A204.1 (cell line): ENCODE measurements at regions not wholly inside any gene's neighbourhood (a gene's known extent, or its start where the extent isn't known, plus 50 kb on each side); places are given as distances from the start of the nearest gene placed in this dataset.
A peak's percentile ranks its signal among the peaks of the same experiment; 100 is the strongest.
"Not testable (repeated sequence)": the region's sequence is repeated elsewhere in the genome, so short reads cannot be mapped to it uniquely, and the experiment has no call there.

Experiments used
- FAIRE-seq: peaks from 2 replicates; lab custom pipeline; 2012; peaks lifted over from hg19 to GRCh38; lab: Jason Lieb, UNC

- FAIRE-seq, result no peak
These were observed 58.6 kb upstream of the SHISA6 start for GRCh38 chr17:11182430-11182829.

- no peak for FAIRE-seq
These were observed 62.4 kb upstream of the SHISA6 start for GRCh38 chr17:11178581-11178980.

- FAIRE-seq, result no peak
These were observed 63.7 kb upstream of the SHISA6 start for GRCh38 chr17:11177340-11177739.

DNA sequence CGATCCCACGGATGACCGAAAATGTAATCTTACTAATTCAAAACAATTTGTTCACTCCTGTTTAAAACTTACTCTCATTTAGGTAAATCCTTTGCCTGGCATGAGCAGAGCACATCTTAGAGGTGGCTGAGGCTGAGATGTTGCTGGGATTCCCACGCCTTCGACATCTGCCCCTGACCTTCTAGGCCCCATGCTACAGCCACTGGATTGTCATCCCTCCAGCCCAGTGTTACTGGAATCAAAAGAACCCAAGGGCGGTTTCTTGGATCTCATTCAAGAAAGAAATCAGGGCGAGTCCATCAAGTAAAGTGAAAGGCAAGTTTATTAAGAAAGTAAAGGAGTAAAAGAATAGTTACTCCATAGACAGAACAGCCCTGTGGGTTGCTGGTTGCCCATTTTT lies 64.5 kb upstream of the SHISA6 start:
- no peak for FAIRE-seq

- FAIRE-seq, result no peak
These were observed 70.1 kb upstream of the SHISA6 start for GRCh38 chr17:11170881-11171280.

GRCh38 chr17:11151818-11152425 lies 89.1 kb upstream of the SHISA6 start:
- no peak for FAIRE-seq

DNA sequence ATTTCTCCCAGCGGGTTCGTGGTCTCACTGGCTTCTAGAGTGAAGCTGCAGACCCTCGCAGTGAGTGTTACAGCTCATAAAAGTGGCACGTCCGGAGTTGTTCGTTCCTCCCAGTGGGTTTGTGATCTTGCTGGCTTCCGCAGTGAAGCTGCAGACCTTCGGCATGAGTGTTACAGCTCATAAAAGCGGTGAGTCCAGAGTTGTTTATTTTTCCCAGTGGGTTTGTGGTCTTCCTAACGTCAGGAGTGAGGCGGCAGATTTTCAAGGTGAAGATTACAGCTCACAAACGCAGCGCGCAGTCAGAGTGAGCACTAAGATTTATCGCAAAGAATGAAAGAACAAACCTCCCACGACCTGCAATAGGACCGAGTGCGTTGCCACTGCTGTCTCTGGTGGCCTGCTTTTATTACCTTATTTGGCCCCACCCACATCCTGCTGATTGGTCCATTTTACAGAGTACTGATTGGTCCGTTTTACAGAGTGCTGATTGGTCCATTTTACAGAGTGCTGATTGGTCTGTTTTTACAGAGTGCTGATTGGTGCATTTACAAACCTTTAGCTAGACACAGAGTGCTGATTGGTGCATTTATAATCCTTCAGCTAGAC lies 90.0 kb upstream of the SHISA6 start:
- not testable (repeated sequence) for FAIRE-seq

DNA sequence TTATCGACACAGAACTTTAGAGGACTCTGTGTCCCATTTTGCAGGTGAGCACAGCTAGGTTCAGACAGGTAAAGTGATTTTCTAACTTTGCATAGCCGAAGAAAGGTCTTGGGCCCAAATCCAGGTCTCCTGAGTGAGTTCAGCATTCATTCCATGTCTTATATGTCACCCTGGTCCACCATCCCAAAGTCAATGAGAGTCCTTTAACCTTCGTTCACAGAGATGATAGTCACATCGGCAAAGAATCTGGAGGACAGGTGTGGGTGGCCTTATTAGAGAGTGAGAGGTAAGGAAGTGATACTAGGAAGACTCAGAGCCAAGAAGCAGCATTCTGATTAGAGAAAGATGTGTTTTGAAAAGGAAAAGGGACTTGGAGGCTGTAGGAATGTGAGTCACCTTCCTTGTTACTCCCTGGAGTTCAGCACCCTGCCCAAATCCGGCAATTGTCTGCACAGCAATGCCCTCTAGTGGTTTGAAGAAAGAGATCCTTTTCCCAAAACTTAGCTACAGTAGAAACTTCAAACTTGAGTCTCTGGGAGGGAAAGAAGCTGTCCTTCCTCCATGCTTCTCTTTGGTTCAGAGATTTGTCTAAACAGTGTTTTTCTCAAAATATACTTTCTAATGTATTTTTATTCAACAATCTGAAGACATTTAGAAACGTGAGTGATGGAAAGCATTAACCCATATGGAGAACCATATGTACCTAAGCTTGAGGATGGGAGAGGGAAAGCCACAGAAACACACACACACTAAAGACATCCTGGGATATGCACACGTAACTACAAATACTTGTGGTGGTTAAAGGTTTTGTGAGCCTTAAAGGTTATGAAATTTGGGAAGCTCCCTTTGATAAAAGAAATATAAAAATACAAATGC lies 96.4 kb upstream of the SHISA6 start:
- FAIRE-seq, result peak; percentile 46

DNA sequence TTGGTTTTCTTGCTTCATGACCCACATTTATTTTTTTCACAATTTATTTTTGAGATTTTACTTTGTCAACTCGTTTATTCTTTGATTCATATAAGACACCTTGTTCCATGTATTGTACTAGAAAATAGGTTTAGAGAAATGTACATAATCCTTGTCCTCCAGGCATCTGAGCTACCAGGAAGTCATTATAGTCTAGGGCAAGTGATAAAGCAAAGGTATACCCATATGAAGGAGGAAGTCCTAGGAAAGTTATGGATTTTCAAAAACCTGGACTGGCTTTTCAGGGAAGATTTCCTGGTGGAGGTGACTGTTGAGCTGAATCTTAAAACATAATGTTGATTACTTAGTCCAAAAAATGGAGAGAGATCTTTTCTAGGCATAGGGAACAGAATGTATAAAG lies 98.8 kb upstream of the SHISA6 start:
- no peak for FAIRE-seq

- FAIRE-seq, result no peak
These were observed 100.5 kb upstream of the SHISA6 start for GRCh38 chr17:11140501-11140900.

- no peak for FAIRE-seq
These were observed 101.0 kb upstream of the SHISA6 start for GRCh38 chr17:11140043-11140442.

GRCh38 chr17:11138023-11138422 lies 103.0 kb upstream of the SHISA6 start:
- no peak for FAIRE-seq

GRCh38 chr17:11135819-11136218 lies 105.2 kb upstream of the SHISA6 start:
- no peak for FAIRE-seq

DNA sequence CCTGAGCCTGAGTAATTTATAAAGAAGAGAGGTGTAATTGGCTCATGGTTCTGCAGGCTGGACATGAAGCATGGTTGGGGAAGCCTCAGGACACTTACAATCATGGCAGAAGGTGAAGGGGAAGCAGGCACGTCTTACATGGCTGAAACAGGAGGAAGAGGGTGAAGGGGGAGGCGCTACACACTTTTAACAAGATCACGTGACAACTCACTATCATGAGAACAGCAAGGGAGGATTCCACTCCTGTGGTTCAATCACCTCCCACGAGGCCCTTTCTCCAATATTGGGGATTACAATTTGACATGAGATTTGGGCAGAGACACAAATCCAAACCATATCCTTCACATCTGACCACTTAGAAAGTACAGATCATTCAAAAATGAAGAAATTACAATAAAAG lies 110.6 kb upstream of the SHISA6 start:
- FAIRE-seq, result no peak

GRCh38 chr17:11122908-11123307 lies 118.1 kb upstream of the SHISA6 start:
- FAIRE-seq, result no peak

GRCh38 chr17:11121341-11121985 lies 119.5 kb upstream of the SHISA6 start:
- FAIRE-seq, result no peak

- no peak for FAIRE-seq
These were observed 131.9 kb upstream of the SHISA6 start for GRCh38 chr17:11109106-11109505.

- FAIRE-seq, result no peak
These were observed 135.9 kb upstream of the SHISA6 start for GRCh38 chr17:11105141-11105540.

DNA sequence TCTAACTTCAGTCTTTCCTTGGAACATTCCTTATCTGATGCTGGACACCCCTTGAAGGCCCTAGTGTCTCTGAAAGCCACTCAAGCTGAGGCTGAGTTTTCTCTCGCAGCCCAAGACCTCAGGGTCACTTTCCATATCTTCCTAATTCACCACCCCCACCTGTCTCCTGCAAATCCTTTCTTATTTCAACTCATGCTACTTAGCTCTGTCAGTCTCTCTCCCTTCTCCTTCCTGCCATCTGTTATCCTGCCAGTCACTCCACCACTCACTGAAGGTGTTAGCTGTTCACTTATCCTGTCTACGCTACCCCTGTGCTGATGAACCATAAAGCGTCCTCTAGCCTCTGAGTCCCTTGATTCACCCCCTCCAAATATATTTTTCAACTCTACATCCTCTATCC lies 143.9 kb upstream of the SHISA6 start:
- no peak for FAIRE-seq

GRCh38 chr17:11094331-11094730 lies 146.7 kb upstream of the SHISA6 start:
- FAIRE-seq, result no peak

- FAIRE-seq, result no peak
These were observed 154.2 kb upstream of the SHISA6 start for GRCh38 chr17:11086646-11087340.

DNA sequence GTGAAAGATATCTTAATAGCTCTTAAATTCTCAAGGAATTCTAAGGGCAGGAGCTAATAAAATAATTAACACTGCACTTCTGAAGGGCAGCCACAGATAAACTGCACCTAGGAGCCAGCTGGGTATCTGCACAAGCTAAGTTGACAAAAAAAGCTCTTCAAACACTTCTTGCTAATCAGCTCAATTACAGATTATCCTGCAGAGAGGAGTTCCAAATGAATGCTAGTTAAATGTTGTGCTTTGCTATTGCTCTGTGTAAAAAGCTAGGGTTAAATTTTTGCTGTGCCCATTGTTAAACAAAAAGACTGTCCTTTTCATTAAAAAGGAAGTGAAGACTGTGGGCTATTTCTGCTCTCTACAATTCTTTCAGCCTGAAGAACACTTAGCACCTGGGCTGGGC lies 158.5 kb upstream of the SHISA6 start:
- FAIRE-seq, result no peak
